ENCODE measurements at regions not wholly inside any gene's neighbourhood (a gene's known extent, or its start where the extent isn't known, plus 50 kb on each side); places are given as distances from the start of the nearest gene placed in this dataset.

DNA sequence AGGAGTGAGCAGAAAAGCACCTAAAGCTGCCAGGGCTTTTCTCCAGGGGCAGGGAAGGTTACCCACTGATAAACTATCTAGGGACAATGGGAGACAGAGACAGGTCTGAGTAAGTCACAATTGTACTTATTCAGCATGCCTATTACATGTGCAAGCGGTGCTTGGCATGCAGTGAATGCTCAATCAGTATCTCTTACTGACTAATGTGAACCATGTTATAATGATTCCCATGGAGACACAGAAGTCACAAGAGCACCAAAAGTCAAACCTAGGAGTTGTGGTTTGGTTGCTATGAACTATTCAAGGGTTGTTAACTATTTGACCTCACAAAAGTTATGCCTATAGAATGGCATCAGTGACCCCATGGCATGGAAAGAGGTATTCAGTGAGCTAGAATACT, 50.0 kb upstream of the RASGRP1 start:
- in situ Hi-C loops (cut with MboI; ENCODE audit: low sequenced_read_pairs), result no loop called here
- H3K4me3 ChIP-seq, result no peak overlapping the region
- H3K36me3 ChIP-seq (replicated peaks), result no peaks in the 10 kb centered on the region
- H3K27me3 ChIP-seq (ENCODE audit: low read depth), result peaks cover 7% of the 10 kb centered on the region; the same call in 1 of the 2 replicates
- no peaks in the 10 kb centered on the region for H3K9me3 ChIP-seq
- no peak for DNase-seq (ENCODE audit: low spot score in 2 of 2)
- H3K4me1 ChIP-seq, result no peaks in the 10 kb centered on the region

DNA sequence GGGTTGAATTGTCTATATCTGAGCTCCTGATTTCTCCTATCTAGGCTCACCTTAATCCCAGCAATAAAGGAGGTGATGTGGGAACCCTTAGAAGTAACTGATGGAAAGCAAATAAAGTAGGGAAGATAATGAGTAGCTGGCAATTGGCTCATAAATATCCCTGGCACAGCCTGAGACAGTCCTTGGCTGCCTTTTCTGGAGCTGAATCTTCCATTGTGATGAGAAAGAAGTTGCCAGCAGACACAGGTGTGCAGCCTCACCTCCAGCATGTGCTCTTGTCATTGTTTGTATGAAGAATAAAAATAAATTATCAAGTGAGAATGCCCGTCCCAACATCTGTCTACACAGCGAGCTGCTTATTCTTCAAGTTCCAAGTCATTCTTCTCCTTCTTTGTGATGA, 53.2 kb upstream of the RASGRP1 start:
- no peak for DNase-seq (ENCODE audit: low spot score in 2 of 2)
- H3K9me3 ChIP-seq, result no peaks in the 10 kb centered on the region
- peaks cover 7% of the 10 kb centered on the region; the same call in 1 of the 2 replicates for H3K27me3 ChIP-seq (ENCODE audit: low read depth)
- H3K36me3 ChIP-seq (replicated peaks), result no peaks in the 10 kb centered on the region
- no peaks in the 10 kb centered on the region for H3K4me1 ChIP-seq
- in situ Hi-C loops (cut with MboI; ENCODE audit: low sequenced_read_pairs), result no loop called here
- H3K4me3 ChIP-seq, result no peak overlapping the region

DNA sequence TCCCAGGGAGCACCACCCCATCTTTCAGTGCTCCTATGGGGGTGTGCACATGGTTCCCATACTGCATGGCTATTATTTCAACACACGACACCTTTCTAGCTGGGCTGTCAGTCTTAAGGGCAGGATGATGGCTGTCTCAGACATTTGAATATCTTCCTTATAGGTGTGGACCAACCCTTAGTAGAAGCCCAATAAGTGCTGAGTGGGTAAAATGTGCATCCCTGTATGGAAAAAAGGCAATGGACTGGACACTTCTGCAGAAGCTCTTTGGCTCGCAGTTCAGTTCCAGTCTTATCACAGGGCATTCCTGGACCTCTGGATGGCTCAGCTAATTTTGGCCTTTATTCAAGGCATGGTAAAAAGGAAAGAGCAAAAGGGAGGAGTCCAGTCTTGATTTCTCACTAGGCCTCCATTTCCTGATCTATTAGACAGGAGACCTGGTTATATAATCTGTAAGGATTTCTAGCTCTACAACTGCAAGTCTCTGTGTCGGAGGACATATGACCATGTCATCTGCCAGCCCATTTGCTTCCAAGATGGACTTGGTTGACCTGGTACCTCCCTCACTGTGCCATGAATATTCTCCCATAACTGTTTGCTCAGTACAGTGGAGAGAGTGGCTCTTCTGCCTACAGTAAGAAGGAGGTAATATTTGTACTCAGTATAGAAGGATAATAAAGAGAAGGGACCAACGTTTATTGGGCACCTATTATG, 53.8 kb upstream of the RASGRP1 start:
- H3K4me1 ChIP-seq, result no peaks in the 10 kb centered on the region
- in situ Hi-C loops (cut with MboI; ENCODE audit: low sequenced_read_pairs), result no loop called here
- H3K9me3 ChIP-seq, result no peaks in the 10 kb centered on the region
- H3K27me3 ChIP-seq (ENCODE audit: low read depth), result peaks cover 7% of the 10 kb centered on the region; the same call in 1 of the 2 replicates
- DNase-seq (ENCODE audit: low spot score in 2 of 2), result no peak
- no peak overlapping the region for H3K4me3 ChIP-seq
- H3K36me3 ChIP-seq (replicated peaks), result no peaks in the 10 kb centered on the region

DNA sequence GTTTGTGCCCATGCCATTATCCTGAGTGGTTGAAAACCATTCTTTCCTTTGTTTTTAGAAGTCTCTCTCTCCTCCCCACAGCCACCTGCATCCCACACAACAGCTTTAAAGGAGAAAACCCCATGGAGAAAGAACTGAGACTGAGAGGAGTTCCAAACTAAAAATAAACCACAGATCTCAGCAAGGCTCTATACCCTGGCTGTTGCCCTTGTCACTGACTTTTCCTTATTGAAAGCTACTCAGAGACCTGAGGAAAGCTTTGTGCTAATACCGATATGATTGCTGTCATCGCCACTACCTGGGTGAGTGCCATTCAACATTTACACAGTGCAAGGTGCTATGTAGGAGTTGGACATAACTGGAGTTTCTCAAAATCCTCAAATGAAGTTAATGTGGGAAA, 55.5 kb upstream of the RASGRP1 start:
- no peak for DNase-seq (ENCODE audit: low spot score in 2 of 2)
- Histone ChIP-seq H3K36me3 (replicated peaks) (no peaks in the 10 kb centered on the region), H3K4me3 (no peak overlapping the region), H3K4me1 (no peaks in the 10 kb centered on the region), H3K9me3 (no peaks in the 10 kb centered on the region), H3K27me3 (ENCODE audit: low read depth) (peaks cover 7% of the 10 kb centered on the region; the same call in 1 of the 2 replicates)
- in situ Hi-C loops (cut with MboI; ENCODE audit: low sequenced_read_pairs), result no loop called here

DNA sequence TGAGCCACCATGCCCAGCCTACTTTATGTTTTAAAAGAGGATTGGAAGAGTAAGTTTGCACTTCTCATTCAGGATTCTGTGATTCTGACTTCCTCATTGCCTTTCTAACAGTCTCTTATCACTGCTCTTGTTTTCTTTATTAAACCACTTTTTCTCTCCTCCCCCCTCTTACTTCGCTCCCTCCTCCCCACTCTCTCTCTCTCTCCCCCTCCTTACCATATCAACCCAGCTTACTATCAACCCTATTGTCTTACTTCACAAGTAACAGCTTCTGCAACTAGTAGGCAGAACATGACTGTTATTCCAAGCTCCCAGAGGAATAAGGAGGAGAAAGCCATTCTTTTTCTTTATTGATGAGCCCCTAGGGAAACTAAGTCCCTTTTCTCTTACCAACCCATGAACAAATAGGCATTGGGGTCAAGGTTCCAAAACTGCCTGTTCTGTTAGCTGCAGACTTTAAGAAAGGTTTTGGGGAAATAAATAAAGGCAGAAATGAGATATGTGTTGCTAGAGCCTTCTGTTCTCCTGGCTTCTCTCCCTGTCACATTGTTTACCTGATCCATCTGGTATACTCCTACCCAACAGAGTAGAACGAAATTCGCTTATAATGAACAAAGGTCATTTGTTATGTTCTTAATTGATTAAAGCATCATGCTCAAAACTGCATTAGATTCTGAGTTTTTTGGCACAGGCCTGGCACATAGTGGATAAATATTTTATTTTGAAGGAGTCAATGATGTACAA, 56.4 kb upstream of the RASGRP1 start:
- in situ Hi-C loops (cut with MboI; ENCODE audit: low sequenced_read_pairs), result no loop called here
- DNase-seq (ENCODE audit: low spot score in 2 of 2), result no peak
- H3K4me1 ChIP-seq, result no peaks in the 10 kb centered on the region
- H3K9me3 ChIP-seq, result no peaks in the 10 kb centered on the region
- no peak overlapping the region for H3K4me3 ChIP-seq
- peaks cover 2% of the 10 kb centered on the region; the same call in 1 of the 2 replicates for H3K27me3 ChIP-seq (ENCODE audit: low read depth)
- H3K36me3 ChIP-seq (replicated peaks), result no peaks in the 10 kb centered on the region

DNA sequence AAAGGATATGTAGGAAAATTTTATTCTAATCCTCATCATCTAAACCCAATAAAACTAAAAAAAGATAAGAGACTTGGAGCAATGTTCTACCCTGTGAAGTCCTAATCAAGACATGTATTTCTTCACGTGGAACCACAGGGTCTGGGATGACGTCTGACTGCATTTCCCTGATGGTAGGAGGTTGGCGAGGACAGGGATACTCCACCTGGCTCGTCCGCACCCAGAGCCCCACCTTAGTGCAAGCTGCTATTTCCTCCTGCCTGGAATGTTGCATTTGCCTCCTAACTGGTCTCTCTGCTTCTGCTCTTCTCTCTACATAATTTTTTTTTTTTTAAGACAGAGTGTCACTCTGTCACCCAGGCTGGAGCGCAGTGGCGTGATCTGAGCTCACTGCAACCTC, 57.7 kb upstream of the RASGRP1 start:
- Histone ChIP-seq H3K27me3 (ENCODE audit: low read depth) (no peaks in the 10 kb centered on the region), H3K4me1 (no peaks in the 10 kb centered on the region), H3K4me3 (no peak overlapping the region), H3K36me3 (replicated peaks) (no peaks in the 10 kb centered on the region), H3K9me3 (no peaks in the 10 kb centered on the region)
- no peak for DNase-seq (ENCODE audit: low spot score in 2 of 2)
- in situ Hi-C loops (cut with MboI; ENCODE audit: low sequenced_read_pairs), result no loop called here

DNA sequence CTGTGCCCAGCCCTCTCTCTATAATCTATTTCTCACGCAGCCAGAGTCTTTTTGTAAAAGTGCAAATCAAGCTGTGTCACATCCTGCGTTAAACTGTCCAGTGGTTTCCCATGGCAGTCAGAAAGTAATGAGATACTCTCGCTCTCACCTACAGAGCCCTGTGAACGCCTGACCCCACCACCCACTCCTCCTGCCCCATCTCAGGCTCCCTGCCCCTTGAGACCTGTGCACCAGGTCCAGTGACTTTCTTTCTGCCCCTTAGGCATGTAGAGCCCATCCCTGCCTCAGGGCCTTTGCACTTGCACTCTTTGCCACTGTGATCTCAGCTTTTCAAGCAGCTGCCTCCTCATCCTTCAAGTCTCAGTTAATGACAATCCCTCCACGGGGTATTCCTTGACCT, 58.3 kb upstream of the RASGRP1 start:
- no peak overlapping the region for H3K4me3 ChIP-seq
- DNase-seq (ENCODE audit: low spot score in 2 of 2), result no peak
- H3K4me1 ChIP-seq, result no peaks in the 10 kb centered on the region
- H3K9me3 ChIP-seq, result no peaks in the 10 kb centered on the region
- in situ Hi-C loops (cut with MboI; ENCODE audit: low sequenced_read_pairs), result no loop called here
- no peaks in the 10 kb centered on the region for H3K36me3 ChIP-seq (replicated peaks)
- H3K27me3 ChIP-seq (ENCODE audit: low read depth), result no peaks in the 10 kb centered on the region

DNA sequence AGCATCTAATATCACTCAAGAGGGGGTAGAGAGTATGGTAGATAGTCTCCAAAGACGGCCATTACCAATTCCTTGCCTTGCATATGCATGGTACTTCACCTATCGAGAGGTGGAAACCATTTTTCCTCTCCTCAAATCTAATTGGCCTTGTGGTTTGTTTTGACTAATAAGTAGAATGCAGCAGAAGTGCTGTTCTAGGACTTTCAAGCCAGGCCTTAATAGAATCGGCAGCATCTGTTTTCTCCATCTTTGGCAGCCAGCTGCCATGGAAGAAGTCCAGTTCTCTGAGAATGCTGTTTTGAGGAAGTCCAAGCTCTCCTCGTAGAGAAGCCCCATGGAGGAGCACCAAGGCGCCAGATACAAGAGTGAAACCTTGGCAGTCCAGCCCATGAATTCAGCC, 59.1 kb upstream of the RASGRP1 start:
- DNase-seq (ENCODE audit: low spot score in 2 of 2), result no peak
- Histone ChIP-seq H3K4me1 (no peaks in the 10 kb centered on the region), H3K36me3 (replicated peaks) (no peaks in the 10 kb centered on the region), H3K9me3 (no peaks in the 10 kb centered on the region), H3K27me3 (ENCODE audit: low read depth) (no peaks in the 10 kb centered on the region), H3K4me3 (no peak overlapping the region)
- in situ Hi-C loops (cut with MboI; ENCODE audit: low sequenced_read_pairs), result no loop called here

DNA sequence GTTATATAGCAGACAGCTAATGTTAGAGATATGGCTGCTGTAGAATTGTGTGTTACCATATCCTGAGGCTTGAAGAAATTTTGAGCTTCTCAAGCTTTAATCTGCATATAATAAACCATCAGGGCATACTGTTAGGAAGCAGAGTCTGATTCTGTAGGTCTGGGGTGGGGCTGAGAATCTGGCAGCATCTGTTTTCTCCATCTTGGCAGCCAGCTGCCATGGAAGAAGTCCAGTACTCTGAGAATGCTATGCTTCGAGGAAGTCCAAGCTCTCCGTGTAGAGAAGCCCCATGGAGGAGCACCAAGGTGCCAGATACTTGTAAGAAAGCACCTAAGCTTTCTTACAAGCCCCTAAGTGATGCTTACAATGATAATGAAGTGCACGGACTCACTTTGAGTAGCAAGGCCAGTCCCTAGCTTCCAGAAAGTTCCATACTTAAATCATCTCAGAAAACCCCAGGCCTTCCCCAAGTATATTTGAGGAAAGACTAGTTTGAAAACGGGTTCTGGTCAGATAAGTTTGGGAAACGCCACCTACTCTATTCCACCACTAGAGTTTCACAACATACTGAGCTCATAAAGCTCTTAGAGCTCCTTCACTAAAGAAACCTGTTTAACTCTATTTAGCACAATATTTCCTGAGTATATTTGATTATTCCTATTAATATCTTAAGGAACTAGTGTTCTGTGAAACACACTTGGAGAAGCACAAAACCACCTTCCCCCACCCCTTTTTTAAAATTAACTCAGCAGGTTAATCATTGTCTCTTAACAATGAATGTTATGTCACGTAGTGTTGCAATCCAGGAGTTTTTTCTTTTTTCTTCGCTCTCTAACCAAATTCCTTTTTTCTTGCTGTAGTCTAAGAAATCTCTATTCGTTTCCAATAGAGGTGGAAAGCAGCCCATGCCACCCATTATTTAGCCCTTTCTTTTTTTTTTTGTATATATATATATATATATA, 59.9 kb upstream of the RASGRP1 start:
- no peaks in the 10 kb centered on the region for H3K36me3 ChIP-seq (replicated peaks)
- H3K27me3 ChIP-seq (ENCODE audit: low read depth), result no peaks in the 10 kb centered on the region
- H3K4me3 ChIP-seq, result no peak overlapping the region
- no peaks in the 10 kb centered on the region for H3K4me1 ChIP-seq
- no peak for DNase-seq (ENCODE audit: low spot score in 2 of 2)
- no peaks in the 10 kb centered on the region for H3K9me3 ChIP-seq
- in situ Hi-C loops (cut with MboI; ENCODE audit: low sequenced_read_pairs), result no loop called here

DNA sequence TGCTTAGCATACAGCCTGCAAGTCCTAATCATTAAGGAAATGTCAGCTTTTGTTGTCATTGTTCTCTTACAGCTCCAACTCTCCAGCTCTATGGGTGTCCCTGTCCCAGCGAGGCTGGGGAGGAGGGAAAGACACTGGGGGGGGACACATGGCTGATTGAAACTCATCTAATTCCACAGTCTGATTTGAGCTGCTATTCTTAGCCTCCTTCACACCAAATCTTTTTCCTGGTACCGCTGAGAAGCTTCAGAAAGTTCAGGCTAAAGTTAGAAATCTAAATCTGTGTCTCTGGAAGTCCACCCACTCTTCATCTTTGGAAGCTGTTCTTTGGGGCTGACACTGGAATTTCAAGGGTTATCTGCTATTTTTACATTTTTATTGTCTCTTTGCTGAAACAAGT, 61.3 kb upstream of the RASGRP1 start:
- in situ Hi-C loops (cut with MboI; ENCODE audit: low sequenced_read_pairs), result no loop called here
- no peaks in the 10 kb centered on the region for H3K27me3 ChIP-seq (ENCODE audit: low read depth)
- DNase-seq (ENCODE audit: low spot score in 2 of 2), result no peak
- H3K36me3 ChIP-seq (replicated peaks), result no peaks in the 10 kb centered on the region
- no peaks in the 10 kb centered on the region for H3K9me3 ChIP-seq
- H3K4me1 ChIP-seq, result no peaks in the 10 kb centered on the region
- no peak overlapping the region for H3K4me3 ChIP-seq

DNA sequence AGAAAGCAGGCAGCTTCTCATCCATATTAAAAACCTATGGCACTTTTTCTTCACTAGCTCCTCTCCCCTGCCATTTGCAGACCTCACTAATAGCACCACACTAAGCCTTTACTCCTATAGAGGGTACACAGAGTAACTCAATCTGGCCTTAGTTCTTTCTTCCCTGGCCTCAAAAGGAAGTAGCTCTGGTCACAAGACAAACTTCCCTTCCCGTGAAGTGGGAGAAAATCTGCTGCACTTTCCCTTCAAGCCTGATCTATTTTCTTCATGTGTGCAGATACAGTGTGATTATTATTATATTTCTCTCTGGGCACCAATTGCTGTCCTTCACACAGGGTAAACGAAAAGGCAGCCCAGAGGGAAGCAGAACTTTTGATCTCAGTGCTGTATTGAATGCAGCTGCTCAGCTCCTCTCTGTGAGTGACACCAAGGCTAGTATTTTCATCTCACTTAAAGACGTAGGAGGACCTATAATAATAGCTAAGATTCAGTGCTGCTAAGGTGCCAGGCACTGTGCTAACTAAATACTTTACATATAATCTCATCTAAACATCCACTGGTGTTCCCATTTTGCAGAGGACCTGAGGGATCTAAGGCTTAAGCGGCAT, 61.9 kb upstream of the RASGRP1 start:
- no peak for DNase-seq (ENCODE audit: low spot score in 2 of 2)
- H3K27me3 ChIP-seq (ENCODE audit: low read depth), result no peaks in the 10 kb centered on the region
- H3K36me3 ChIP-seq (replicated peaks), result no peaks in the 10 kb centered on the region
- no peaks in the 10 kb centered on the region for H3K9me3 ChIP-seq
- no peaks in the 10 kb centered on the region for H3K4me1 ChIP-seq
- in situ Hi-C loops (cut with MboI; ENCODE audit: low sequenced_read_pairs), result no loop called here
- no peak overlapping the region for H3K4me3 ChIP-seq

DNA sequence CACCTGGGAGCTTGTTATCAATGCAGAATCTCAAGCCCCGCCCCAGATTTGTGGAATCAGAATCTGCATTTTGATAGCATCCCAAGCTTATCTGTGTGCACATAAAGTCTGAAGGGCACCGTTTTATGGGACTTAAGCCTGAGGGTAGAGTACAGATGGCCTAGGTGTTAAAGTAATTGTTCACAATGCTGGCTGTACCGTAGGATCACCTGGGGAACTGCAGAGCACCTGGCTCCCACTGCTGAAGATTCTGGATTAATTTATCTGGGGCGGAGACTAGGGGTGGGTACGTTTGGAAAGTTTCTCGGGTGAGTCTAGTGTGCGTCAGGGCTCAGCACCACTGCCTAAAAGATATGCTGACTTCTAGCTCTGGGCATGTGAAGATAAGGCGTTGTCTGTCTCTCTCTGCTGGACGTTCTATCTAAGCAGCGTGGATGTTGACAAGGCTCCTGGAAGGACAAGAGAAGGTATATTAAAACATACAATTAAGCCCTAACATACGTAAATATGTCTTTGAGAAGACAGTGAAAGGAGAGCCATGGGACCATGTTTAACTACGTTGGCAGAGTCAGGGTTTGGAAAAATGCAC, 63.2 kb upstream of the RASGRP1 start:
- Histone ChIP-seq H3K27me3 (ENCODE audit: low read depth) (no peaks in the 10 kb centered on the region), H3K9me3 (no peaks in the 10 kb centered on the region), H3K4me1 (no peaks in the 10 kb centered on the region), H3K36me3 (replicated peaks) (no peaks in the 10 kb centered on the region), H3K4me3 (no peak overlapping the region)
- no peak for DNase-seq (ENCODE audit: low spot score in 2 of 2)
- in situ Hi-C loops (cut with MboI; ENCODE audit: low sequenced_read_pairs), result no loop called here

Data from HAP-1 (cell line).